ENCODE measurements at regions not wholly inside any gene's neighbourhood (a gene's known extent, or its start where the extent isn't known, plus 50 kb on each side); places are given as distances from the start of the nearest gene placed in this dataset.

DNA sequence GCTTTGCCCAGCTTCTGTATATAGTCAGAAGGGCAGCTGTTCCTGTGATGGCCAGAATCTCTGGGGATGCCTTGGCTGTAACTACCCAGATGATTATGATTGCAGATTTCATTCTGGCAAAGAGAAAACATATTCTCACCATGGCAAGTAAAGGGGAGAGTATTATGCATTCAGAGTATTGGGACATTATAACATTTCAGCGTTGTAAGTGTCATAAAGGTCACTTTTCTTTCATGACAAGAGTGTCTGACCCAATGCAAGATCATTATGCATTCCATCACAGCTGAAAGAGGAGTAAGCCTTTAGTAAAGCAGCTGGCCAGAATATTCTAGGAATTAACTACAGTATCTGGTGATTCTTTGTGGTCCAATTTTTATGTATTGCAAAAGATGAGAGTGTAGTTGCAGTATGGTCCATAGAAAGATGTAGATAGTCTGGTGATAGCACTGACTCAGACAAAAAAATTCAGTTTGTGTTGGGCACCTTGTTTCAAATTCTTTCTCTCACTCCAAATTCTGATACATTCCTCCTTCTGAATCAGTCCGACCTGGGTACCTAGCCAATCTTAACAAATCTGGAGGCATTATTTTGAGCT lies 2366.3 kb downstream of the PCDH7 start:
- TF ChIP-seq EZH2 (IDR thresholded peaks at IDR 0.05) (no peak), RAD21 (IDR thresholded peaks at IDR 0.05; ENCODE audit: low read depth) (no peak), POLR2AphosphoS5 (IDR thresholded peaks at IDR 0.05; ENCODE audit: low read depth, low read length) (no peak), POLR2A (IDR thresholded peaks at IDR 0.05; ENCODE audit: borderline replicate concordance, extremely low read depth, insufficient read depth, insufficient read length) (no peak), EZH2phosphoT487 (IDR thresholded peaks at IDR 0.05; ENCODE audit: borderline replicate concordance) (no peak)
- TF ChIP-seq, protein P1, sequence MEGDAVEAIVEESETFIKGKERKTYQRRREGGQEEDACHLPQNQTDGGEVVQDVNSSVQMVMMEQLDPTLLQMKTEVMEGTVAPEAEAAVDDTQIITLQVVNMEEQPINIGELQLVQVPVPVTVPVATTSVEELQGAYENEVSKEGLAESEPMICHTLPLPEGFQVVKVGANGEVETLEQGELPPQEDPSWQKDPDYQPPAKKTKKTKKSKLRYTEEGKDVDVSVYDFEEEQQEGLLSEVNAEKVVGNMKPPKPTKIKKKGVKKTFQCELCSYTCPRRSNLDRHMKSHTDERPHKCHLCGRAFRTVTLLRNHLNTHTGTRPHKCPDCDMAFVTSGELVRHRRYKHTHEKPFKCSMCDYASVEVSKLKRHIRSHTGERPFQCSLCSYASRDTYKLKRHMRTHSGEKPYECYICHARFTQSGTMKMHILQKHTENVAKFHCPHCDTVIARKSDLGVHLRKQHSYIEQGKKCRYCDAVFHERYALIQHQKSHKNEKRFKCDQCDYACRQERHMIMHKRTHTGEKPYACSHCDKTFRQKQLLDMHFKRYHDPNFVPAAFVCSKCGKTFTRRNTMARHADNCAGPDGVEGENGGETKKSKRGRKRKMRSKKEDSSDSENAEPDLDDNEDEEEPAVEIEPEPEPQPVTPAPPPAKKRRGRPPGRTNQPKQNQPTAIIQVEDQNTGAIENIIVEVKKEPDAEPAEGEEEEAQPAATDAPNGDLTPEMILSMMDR (IDR thresholded peaks at IDR 0.05 in 2 of 3, conservative IDR thresholded peaks at IDR 0.05 in 1 of 3; ENCODE audit: borderline replicate concordance in 1 of 3, insufficient read depth in 1 of 3, low read depth in 2 of 3, low read length in 2 of 3) = no peak

Measured in HCT116 (cell line).